ENCODE measurements at regions not wholly inside any gene's neighbourhood (a gene's known extent, or its start where the extent isn't known, plus 50 kb on each side); places are given as distances from the start of the nearest gene placed in this dataset.

- intact Hi-C loops (cut with micrococcal nuclease; ENCODE audit: unreplicated experiment) = no loop called here
- no peaks in the 10 kb centered on the region for H3K27me3 ChIP-seq (replicated peaks; ENCODE audit: insufficient read depth, low read depth, low read length, poor library complexity)
- CTCF ChIA-PET = no interaction called here
- no peaks in the 10 kb centered on the region for H3K4me1 ChIP-seq (ENCODE audit: insufficient read depth, low read length, poor library complexity, severe bottlenecking)
- DNase-seq (ENCODE audit: low spot score) = no peak
- H3K9me3 ChIP-seq (ENCODE audit: low read depth, low read length, poor library complexity, severe bottlenecking) = no peaks in the 10 kb centered on the region
- BruUV-seq (replicated peaks) = no TSS peak
- no peak overlapping the region for H3K4me3 ChIP-seq (ENCODE audit: low read depth, low read length, poor library complexity, severe bottlenecking)
- H3K27ac ChIP-seq (ENCODE audit: low read depth, low read length, poor library complexity, severe bottlenecking) = no peak overlapping the region
- H3K36me3 ChIP-seq (ENCODE audit: insufficient read depth, low read length, poor library complexity, severe bottlenecking) = no peaks in the 10 kb centered on the region
- POLR2A ChIA-PET (ENCODE audit: low non-redundant PET) = no interaction called here
- TF ChIP-seq CTCF (conservative IDR thresholded peaks at IDR 0.05; ENCODE audit: low read depth, low read length) (no peak), EZH2 (IDR thresholded peaks at IDR 0.05; ENCODE audit: borderline replicate concordance, low read depth, low read length, poor library complexity, severe bottlenecking) (no peak)
Measured at GRCh38 chr4:38468339-38468866, 195.6 kb upstream of the KLF3 start.

GRCh38 chr4:38469410-38469809, 194.6 kb upstream of the KLF3 start:
- intact Hi-C loops (cut with micrococcal nuclease; ENCODE audit: unreplicated experiment) = no loop called here

GRCh38 chr4:38470735-38471262, 193.2 kb upstream of the KLF3 start:
- H3K4me3 ChIP-seq (ENCODE audit: low read depth, low read length, poor library complexity, severe bottlenecking) = no peak overlapping the region
- no peak overlapping the region for H3K27ac ChIP-seq (ENCODE audit: low read depth, low read length, poor library complexity, severe bottlenecking)
- no TSS peak for BruUV-seq (replicated peaks)
- H3K27me3 ChIP-seq (replicated peaks; ENCODE audit: insufficient read depth, low read depth, low read length, poor library complexity) = no peaks in the 10 kb centered on the region
- CTCF ChIA-PET = no interaction called here
- no peaks in the 10 kb centered on the region for H3K9me3 ChIP-seq (ENCODE audit: low read depth, low read length, poor library complexity, severe bottlenecking)
- TF ChIP-seq CTCF (conservative IDR thresholded peaks at IDR 0.05; ENCODE audit: low read depth, low read length) (no peak), EZH2 (IDR thresholded peaks at IDR 0.05; ENCODE audit: borderline replicate concordance, low read depth, low read length, poor library complexity, severe bottlenecking) (no peak)
- H3K36me3 ChIP-seq (ENCODE audit: insufficient read depth, low read length, poor library complexity, severe bottlenecking) = no peaks in the 10 kb centered on the region
- intact Hi-C loops (cut with micrococcal nuclease; ENCODE audit: unreplicated experiment) = no loop called here
- H3K4me1 ChIP-seq (ENCODE audit: insufficient read depth, low read length, poor library complexity, severe bottlenecking) = no peaks in the 10 kb centered on the region
- POLR2A ChIA-PET (ENCODE audit: low non-redundant PET) = no interaction called here
- no peak for DNase-seq (ENCODE audit: low spot score)

More at GRCh38 chr4:38469410-38469809, 194.6 kb upstream of the KLF3 start:
- Histone ChIP-seq H3K36me3 (ENCODE audit: insufficient read depth, low read length, poor library complexity, severe bottlenecking) (no peaks in the 10 kb centered on the region), H3K4me1 (ENCODE audit: insufficient read depth, low read length, poor library complexity, severe bottlenecking) (no peaks in the 10 kb centered on the region), H3K9me3 (ENCODE audit: low read depth, low read length, poor library complexity, severe bottlenecking) (no peaks in the 10 kb centered on the region), H3K27ac (ENCODE audit: low read depth, low read length, poor library complexity, severe bottlenecking) (no peak overlapping the region), H3K4me3 (ENCODE audit: low read depth, low read length, poor library complexity, severe bottlenecking) (no peak overlapping the region), H3K27me3 (replicated peaks; ENCODE audit: insufficient read depth, low read depth, low read length, poor library complexity) (no peaks in the 10 kb centered on the region)
- ChIA-PET CTCF (no interaction called here), POLR2A (ENCODE audit: low non-redundant PET) (no interaction called here)
- no peak for DNase-seq (ENCODE audit: low spot score)
- TF ChIP-seq CTCF (conservative IDR thresholded peaks at IDR 0.05; ENCODE audit: low read depth, low read length) = no peak
- TF ChIP-seq EZH2 (IDR thresholded peaks at IDR 0.05; ENCODE audit: borderline replicate concordance, low read depth, low read length, poor library complexity, severe bottlenecking) = no peak
- no TSS peak for BruUV-seq (replicated peaks)

Data from A673 (cell line).